H9 (cell line): ENCODE measurements at regions not wholly inside any gene's neighbourhood (a gene's known extent, or its start where the extent isn't known, plus 50 kb on each side); places are given as distances from the start of the nearest gene placed in this dataset.

ENCODE experiments used
- DNase-seq: peaks from one replicate; pipeline ENCODE4 v3.0.0-alpha.2; 2017
- H2AFZ ChIP-seq: one replicate; pipeline ENCODE4 v1.6.1; 2013; ENCODE audit warnings: mild to moderate bottlenecking, low read length, control low read depth, moderate library complexity
- H2AK5ac ChIP-seq: 2 replicates; pipeline ENCODE4 v1.6.1; 2013; ENCODE audit warnings: low read length, control low read depth, mixed read lengths; ENCODE audit not compliant: insufficient read length
- H2BK120ac ChIP-seq: one replicate; pipeline ENCODE4 v1.6.1; 2013; ENCODE audit warnings: low read depth, mild to moderate bottlenecking, low read length, control low read depth, inconsistent platforms; ENCODE audit not compliant: poor library complexity, severe bottlenecking
- H2BK12ac ChIP-seq: 2 replicates; pipeline ENCODE4 v1.6.1; 2013; ENCODE audit warnings: low read length, control low read depth, mixed read lengths, low read depth; ENCODE audit not compliant: insufficient read length
- H2BK15ac ChIP-seq: 2 replicates; pipeline ENCODE4 v1.6.1; 2013; ENCODE audit warnings: low read depth, low read length, control low read depth
- H2BK20ac ChIP-seq: one replicate; pipeline ENCODE4 v1.6.1; 2013; ENCODE audit warnings: low read depth, mild to moderate bottlenecking, low read length, control low read depth, inconsistent platforms; ENCODE audit not compliant: poor library complexity, severe bottlenecking
- H2BK5ac ChIP-seq: 2 replicates; pipeline ENCODE4 v1.6.1; 2013; ENCODE audit warnings: low read length, control low read depth, mixed read lengths; ENCODE audit not compliant: insufficient read length
- H3K14ac ChIP-seq: 2 replicates; pipeline ENCODE4 v1.6.1; 2013; ENCODE audit warnings: low read length, control low read depth; ENCODE audit not compliant: insufficient read depth
- H3K18ac ChIP-seq: 2 replicates; pipeline ENCODE4 v1.6.1; 2013; ENCODE audit warnings: low read depth, mild to moderate bottlenecking, mixed read lengths, low read length, control low read depth; ENCODE audit not compliant: insufficient read length
- H3K23ac ChIP-seq: 2 replicates; pipeline ENCODE4 v1.6.1; 2013; ENCODE audit warnings: low read length, control low read depth, mixed read lengths, low read depth; ENCODE audit not compliant: insufficient read length
- H3K23me2 ChIP-seq: 2 replicates; pipeline ENCODE4 v1.6.1; 2013; ENCODE audit warnings: low read depth, mild to moderate bottlenecking, mixed read lengths, low read length, control low read depth; ENCODE audit not compliant: insufficient read length, poor library complexity, severe bottlenecking
- H3K27ac ChIP-seq: 2 replicates; pipeline ENCODE4 v1.5.1; 2013; ENCODE audit warnings: low read length, control low read depth, mixed read lengths, low read depth; ENCODE audit not compliant: insufficient read length
- H3K27me3 ChIP-seq: 2 replicates; pipeline ENCODE4 v1.6.1; 2013; ENCODE audit warnings: low read length, control low read depth, inconsistent platforms; ENCODE audit not compliant: insufficient read depth
- H3K4ac ChIP-seq: 2 replicates; pipeline ENCODE4 v1.6.1; 2013; ENCODE audit warnings: low read depth, mild to moderate bottlenecking, control low read depth, inconsistent platforms, low read length, moderate library complexity
- H3K4me1 ChIP-seq: 2 replicates; pipeline ENCODE4 v1.6.1; 2013; ENCODE audit warnings: low read length, control low read depth, inconsistent platforms; ENCODE audit not compliant: insufficient read depth
- H3K4me2 ChIP-seq: 2 replicates; pipeline ENCODE4 v1.6.1; 2013; ENCODE audit warnings: low read length, control low read depth, mixed read lengths; ENCODE audit not compliant: insufficient read length, insufficient read depth
- H3K56ac ChIP-seq: 2 replicates; pipeline ENCODE4 v1.6.1; 2013; ENCODE audit warnings: low read depth, mild to moderate bottlenecking, mixed read lengths, low read length, control low read depth; ENCODE audit not compliant: insufficient read length
- H3K79me1 ChIP-seq: 2 replicates; pipeline ENCODE4 v1.6.1; 2013; ENCODE audit warnings: low read depth, mild to moderate bottlenecking, moderate library complexity, low read length, control low read depth, inconsistent platforms; ENCODE audit not compliant: insufficient read depth, poor library complexity, severe bottlenecking
- H3K79me2 ChIP-seq: 2 replicates; pipeline ENCODE4 v1.6.1; 2013; ENCODE audit warnings: low read length, control low read depth, inconsistent platforms; ENCODE audit not compliant: insufficient read depth
- H3K9ac ChIP-seq: 2 replicates; pipeline ENCODE4 v1.6.1; 2013; ENCODE audit warnings: low read length, control low read depth, mixed read lengths; ENCODE audit not compliant: insufficient read length; ENCODE audit errors: extremely low read depth
- H3K9me3 ChIP-seq: one replicate; pipeline ENCODE4 v1.6.1; 2013; ENCODE audit warnings: low read depth, low read length, inconsistent platforms; ENCODE audit not compliant: control insufficient read depth
- H3T11ph ChIP-seq: one replicate; pipeline ENCODE4 v1.6.1; 2013; ENCODE audit warnings: mild to moderate bottlenecking, low read length, control low read depth, inconsistent platforms
- H4K20me1 ChIP-seq: one replicate; pipeline ENCODE4 v1.6.1; 2013; ENCODE audit not compliant: control insufficient read depth, insufficient read length, insufficient read depth
- H4K5ac ChIP-seq: 2 replicates; pipeline ENCODE4 v1.6.1; 2013; ENCODE audit warnings: low read depth, mild to moderate bottlenecking, mixed read lengths, low read length, control low read depth; ENCODE audit not compliant: insufficient read length
- H4K8ac ChIP-seq: replicated peaks from 2 replicates; pipeline ENCODE4 v1.6.1; 2013; ENCODE audit warnings: low read length, control low read depth, mixed read lengths, low read depth; ENCODE audit not compliant: insufficient read length
- H4K91ac ChIP-seq: 2 replicates; pipeline ENCODE4 v1.6.1; 2013; ENCODE audit warnings: low read depth, mild to moderate bottlenecking, moderate library complexity, mixed read lengths, low read length, control low read depth; ENCODE audit not compliant: insufficient read length
- H3K27ac Mint-ChIP-seq, 3 experiments: 2 replicates in 2 of 3; 3 replicates in 1 of 3; pipeline ENCODE4 v1.8.0; 2020 to 2021; ENCODE audit warnings: mixed read lengths in 3 of 3, mild to moderate bottlenecking in 1 of 3, moderate library complexity in 1 of 3
- H3K27me3 Mint-ChIP-seq: 2 replicates; pipeline ENCODE4 v1.8.0; 2021; ENCODE audit warnings: low read depth, mild to moderate bottlenecking, moderate library complexity, mixed read lengths
- H3K36me3 Mint-ChIP-seq, 3 experiments: 2 replicates in 2 of 3; 3 replicates in 1 of 3; pipeline ENCODE4 v1.8.0; 2020 to 2021; ENCODE audit warnings: low read depth in 3 of 3, mixed read lengths in 3 of 3; ENCODE audit not compliant: insufficient read depth in 1 of 3
- H3K4me1 Mint-ChIP-seq, 2 experiments: 2 replicates each; pipeline ENCODE4 v1.8.0; 2020; ENCODE audit warnings: mixed read lengths in 2 of 2
- H3K4me3 Mint-ChIP-seq, 2 experiments: 2 replicates in 1 of 2; 3 replicates in 1 of 2; pipeline ENCODE4 v1.8.0; 2020 to 2021; ENCODE audit warnings: mild to moderate bottlenecking in 2 of 2, mixed read lengths in 2 of 2, moderate library complexity in 1 of 2
- H3K9me3 Mint-ChIP-seq, 2 experiments: 2 replicates in 1 of 2; 3 replicates in 1 of 2; pipeline ENCODE4 v1.8.0; 2020; ENCODE audit warnings: mild to moderate bottlenecking in 2 of 2, mixed read lengths in 2 of 2, moderate library complexity in 1 of 2
- WGBS: extraction: QIAGEN DNeasy Blood & Tissue Kit; methylation state at CpG from one replicate; pipeline ENCODE4 v1.1.7; 2013; ENCODE audit warnings: missing lambda C conversion rate, low lambda C conversion rate, mixed read lengths; ENCODE audit not compliant: insufficient read length; ENCODE audit errors: extremely low coverage; 5-methylcytosine and 5-hydroxymethylcytosine counted together
- TF ChIP-seq, protein P1 (sequence below): fragments of 200-600 bp; sonication (generic); conservative IDR thresholded peaks from 3 replicates; pipeline ENCODE4 v1.8.0; 2021; ENCODE audit warnings: antibody characterized with exemption, mild to moderate bottlenecking

- Histone ChIP-seq H3K79me2 (no peaks in the 10 kb centered on the region), H3K18ac (no peak overlapping the region), H4K20me1 (no peaks in the 10 kb centered on the region), H3K23me2 (no peaks in the 10 kb centered on the region), H2AFZ (no peak overlapping the region), H3K9ac (no peak overlapping the region), H3K14ac (no peak overlapping the region), H4K91ac (no peak overlapping the region), H2BK12ac (no peak overlapping the region), H2AK5ac (no peak overlapping the region), H3T11ph (no peak overlapping the region), H4K5ac (no peak overlapping the region), H2BK120ac (no peak overlapping the region), H2BK5ac (no peak overlapping the region), H4K8ac (no peak overlapping the region), H2BK15ac (no peak overlapping the region), H3K4ac (no peak overlapping the region), H3K23ac (no peak overlapping the region), H3K4me1 (no peaks in the 10 kb centered on the region), H3K9me3 (no peaks in the 10 kb centered on the region), H2BK20ac (no peak overlapping the region), H3K79me1 (no peaks in the 10 kb centered on the region), H3K4me2 (no peak overlapping the region), H3K27ac (no peak overlapping the region), H3K27me3 (no peaks in the 10 kb centered on the region), H3K56ac (no peak overlapping the region)
- no peak overlapping the region for H3K27ac Mint-ChIP-seq
- no peak overlapping the region for H3K4me3 Mint-ChIP-seq
- H3K9me3 Mint-ChIP-seq = no peaks in the 10 kb centered on the region; a peak in 1 of 5 replicates
- peaks cover 56% of the 10 kb centered on the region for H3K27me3 Mint-ChIP-seq
- no CpG with 5 or more reads among the region's 3 CpGs for WGBS
- TF ChIP-seq, protein P1, sequence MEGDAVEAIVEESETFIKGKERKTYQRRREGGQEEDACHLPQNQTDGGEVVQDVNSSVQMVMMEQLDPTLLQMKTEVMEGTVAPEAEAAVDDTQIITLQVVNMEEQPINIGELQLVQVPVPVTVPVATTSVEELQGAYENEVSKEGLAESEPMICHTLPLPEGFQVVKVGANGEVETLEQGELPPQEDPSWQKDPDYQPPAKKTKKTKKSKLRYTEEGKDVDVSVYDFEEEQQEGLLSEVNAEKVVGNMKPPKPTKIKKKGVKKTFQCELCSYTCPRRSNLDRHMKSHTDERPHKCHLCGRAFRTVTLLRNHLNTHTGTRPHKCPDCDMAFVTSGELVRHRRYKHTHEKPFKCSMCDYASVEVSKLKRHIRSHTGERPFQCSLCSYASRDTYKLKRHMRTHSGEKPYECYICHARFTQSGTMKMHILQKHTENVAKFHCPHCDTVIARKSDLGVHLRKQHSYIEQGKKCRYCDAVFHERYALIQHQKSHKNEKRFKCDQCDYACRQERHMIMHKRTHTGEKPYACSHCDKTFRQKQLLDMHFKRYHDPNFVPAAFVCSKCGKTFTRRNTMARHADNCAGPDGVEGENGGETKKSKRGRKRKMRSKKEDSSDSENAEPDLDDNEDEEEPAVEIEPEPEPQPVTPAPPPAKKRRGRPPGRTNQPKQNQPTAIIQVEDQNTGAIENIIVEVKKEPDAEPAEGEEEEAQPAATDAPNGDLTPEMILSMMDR = no peak
- no peaks in the 10 kb centered on the region for H3K36me3 Mint-ChIP-seq
- peaks cover 22 to 23% of the 10 kb centered on the region in 2 experiments for H3K4me1 Mint-ChIP-seq
- no peak for DNase-seq
Observed at GRCh38 chr12:111027431-111027830, 107.1 kb upstream of the MYL2 start.
